SH-SY5Y (cell line): ENCODE measurements at regions not wholly inside any gene's neighbourhood (a gene's known extent, or its start where the extent isn't known, plus 50 kb on each side); places are given as distances from the start of the nearest gene placed in this dataset.

Source experiments
- GATA2 ChIP-seq: IDR thresholded peaks from 2 replicates; pipeline ENCODE4 v1.6.1; 2011; ENCODE audit warnings: mild to moderate bottlenecking, low read depth, low read length
- GATA3 ChIP-seq: IDR thresholded peaks from 2 replicates; pipeline ENCODE4 v1.6.1; 2011; ENCODE audit warnings: low read depth, mild to moderate bottlenecking, low read length, moderate library complexity

GRCh38 chr20:60430516-60431001 is 472.3 kb downstream of the CDH26 start:
- TF ChIP-seq GATA3, result no peak
- no peak for TF ChIP-seq GATA2
